ENCODE measurements at regions not wholly inside any gene's neighbourhood (a gene's known extent, or its start where the extent isn't known, plus 50 kb on each side); places are given as distances from the start of the nearest gene placed in this dataset.

- H4K20me1 ChIP-seq (ENCODE audit: insufficient read depth, low read length), result no peaks in the 10 kb centered on the region
- no peak overlapping the region for H3K4me2 ChIP-seq (ENCODE audit: low read length)
Observed at GRCh38 chr10:129350690-129351089, 116.4 kb upstream of the MGMT start.

GRCh38 chr10:129353101-129353500 lies 113.9 kb upstream of the MGMT start:
- no peaks in the 10 kb centered on the region for H3K4me1 ChIP-seq (ENCODE audit: insufficient read depth, low read length, severe bottlenecking)
- no peaks in the 10 kb centered on the region for H3K9me3 ChIP-seq (ENCODE audit: low read length)
- no peaks in the 10 kb centered on the region for H3K36me3 ChIP-seq (ENCODE audit: insufficient read depth, low read length)
- no peak overlapping the region for H3K9ac ChIP-seq (ENCODE audit: low read length)
- H3K4me2 ChIP-seq (ENCODE audit: low read length), result no peak overlapping the region
- no peak overlapping the region for H3K4me3 ChIP-seq (ENCODE audit: low read depth, low read length, poor library complexity, severe bottlenecking)
- no peaks in the 10 kb centered on the region for H3K79me2 ChIP-seq (ENCODE audit: insufficient read depth, low read length)
- no peaks in the 10 kb centered on the region for H3K9me2 ChIP-seq (ENCODE audit: low read depth, low read length)
- no peaks in the 10 kb centered on the region for H4K20me1 ChIP-seq (ENCODE audit: insufficient read depth, low read length)
- no peak overlapping the region for H2AFZ ChIP-seq (ENCODE audit: low read length)
- H3K27me3 ChIP-seq (ENCODE audit: insufficient read depth, low read length), result no peaks in the 10 kb centered on the region
- TF ChIP-seq CTCF (IDR thresholded peaks at IDR 0.05; ENCODE audit: low read length), result no peak
- TF ChIP-seq EZH2 (IDR thresholded peaks at IDR 0.05; ENCODE audit: borderline replicate concordance, low read length), result no peak
- no peak overlapping the region for H3K27ac ChIP-seq (ENCODE audit: low read depth, low read length, poor library complexity, severe bottlenecking)
- no peaks in the 10 kb centered on the region for H3F3A ChIP-seq (ENCODE audit: insufficient read depth, low read length)

More at GRCh38 chr10:129350690-129351089, 116.4 kb upstream of the MGMT start:
- Histone ChIP-seq H3K79me2 (ENCODE audit: insufficient read depth, low read length) (no peaks in the 10 kb centered on the region), H3K9me3 (ENCODE audit: low read length) (no peaks in the 10 kb centered on the region), H3K27me3 (ENCODE audit: insufficient read depth, low read length) (no peaks in the 10 kb centered on the region), H3K9ac (ENCODE audit: low read length) (no peak overlapping the region), H3K27ac (ENCODE audit: low read depth, low read length, poor library complexity, severe bottlenecking) (no peak overlapping the region), H3K9me2 (ENCODE audit: low read depth, low read length) (no peaks in the 10 kb centered on the region), H3K4me3 (ENCODE audit: low read depth, low read length, poor library complexity, severe bottlenecking) (no peak overlapping the region), H3K36me3 (ENCODE audit: insufficient read depth, low read length) (no peaks in the 10 kb centered on the region), H2AFZ (ENCODE audit: low read length) (no peak overlapping the region), H3K4me1 (ENCODE audit: insufficient read depth, low read length, severe bottlenecking) (no peaks in the 10 kb centered on the region), H3F3A (ENCODE audit: insufficient read depth, low read length) (no peaks in the 10 kb centered on the region)
- TF ChIP-seq CTCF (IDR thresholded peaks at IDR 0.05; ENCODE audit: low read length) (no peak), EZH2 (IDR thresholded peaks at IDR 0.05; ENCODE audit: borderline replicate concordance, low read length) (no peak)

GRCh38 chr10:129360046-129360445 lies 107.0 kb upstream of the MGMT start:
- H3K27me3 ChIP-seq (ENCODE audit: insufficient read depth, low read length), result no peaks in the 10 kb centered on the region
- H3K9me2 ChIP-seq (ENCODE audit: low read depth, low read length), result no peaks in the 10 kb centered on the region
- no peaks in the 10 kb centered on the region for H3K9me3 ChIP-seq (ENCODE audit: low read length)
- H4K20me1 ChIP-seq (ENCODE audit: insufficient read depth, low read length), result no peaks in the 10 kb centered on the region
- H3K36me3 ChIP-seq (ENCODE audit: insufficient read depth, low read length), result no peaks in the 10 kb centered on the region
- H3K9ac ChIP-seq (ENCODE audit: low read length), result no peak overlapping the region
- H3F3A ChIP-seq (ENCODE audit: insufficient read depth, low read length), result no peaks in the 10 kb centered on the region
- H3K4me3 ChIP-seq (ENCODE audit: low read depth, low read length, poor library complexity, severe bottlenecking), result no peak overlapping the region
- no peaks in the 10 kb centered on the region for H3K4me1 ChIP-seq (ENCODE audit: insufficient read depth, low read length, severe bottlenecking)
- H3K27ac ChIP-seq (ENCODE audit: low read depth, low read length, poor library complexity, severe bottlenecking), result no peak overlapping the region
- H3K79me2 ChIP-seq (ENCODE audit: insufficient read depth, low read length), result no peaks in the 10 kb centered on the region
- H2AFZ ChIP-seq (ENCODE audit: low read length), result no peak overlapping the region
- no peak for TF ChIP-seq CTCF (IDR thresholded peaks at IDR 0.05; ENCODE audit: low read length)
- TF ChIP-seq EZH2 (IDR thresholded peaks at IDR 0.05; ENCODE audit: borderline replicate concordance, low read length), result no peak
- no peak overlapping the region for H3K4me2 ChIP-seq (ENCODE audit: low read length)
